NCI-H510A (cell line): ENCODE measurements at regions not wholly inside any gene's neighbourhood (a gene's known extent, or its start where the extent isn't known, plus 50 kb on each side); places are given as distances from the start of the nearest gene placed in this dataset.
"Not testable (repeated sequence)": the region's sequence is repeated elsewhere in the genome, so short reads cannot be mapped to it uniquely, and the experiment has no call there.

ENCODE experiments used
- DNase-seq: peaks from one replicate; lab custom pipeline; 2025; lab: John Stamatoyannopoulos, UW

GRCh38 chr7:65621580-65622201, 248.0 kb downstream of the ZNF92 start:
- DNase-seq, result not testable (repeated sequence)

- not testable (repeated sequence) for DNase-seq
Observed at GRCh38 chr7:65631236-65631635, 241.6 kb upstream of the VKORC1L1 start.

GRCh38 chr7:65633587-65634404, 239.1 kb upstream of the VKORC1L1 start:
- not testable (repeated sequence) for DNase-seq

- not testable (repeated sequence) for DNase-seq
Observed at GRCh38 chr7:65638918-65639317, 234.0 kb upstream of the VKORC1L1 start.

GRCh38 chr7:65639717-65640116, 233.2 kb upstream of the VKORC1L1 start:
- not testable (repeated sequence) for DNase-seq

- DNase-seq, result not testable (repeated sequence)
Observed at GRCh38 chr7:65643498-65643897, 229.4 kb upstream of the VKORC1L1 start.

GRCh38 chr7:65647153-65647964, 225.5 kb upstream of the VKORC1L1 start:
- DNase-seq, result not testable (repeated sequence)

GRCh38 chr7:65651174-65651573, 221.7 kb upstream of the VKORC1L1 start:
- DNase-seq, result not testable (repeated sequence)

- DNase-seq, result not testable (repeated sequence)
Observed at GRCh38 chr7:65651826-65652592, 220.9 kb upstream of the VKORC1L1 start.

GRCh38 chr7:65652669-65653068, 220.2 kb upstream of the VKORC1L1 start:
- not testable (repeated sequence) for DNase-seq

GRCh38 chr7:65656494-65657188, 216.2 kb upstream of the VKORC1L1 start:
- DNase-seq, result not testable (repeated sequence)

- DNase-seq, result not testable (repeated sequence)
Observed at GRCh38 chr7:65683362-65683761, 189.5 kb upstream of the VKORC1L1 start.

- not testable (repeated sequence) for DNase-seq
Observed at GRCh38 chr7:65699026-65699714, 173.7 kb upstream of the VKORC1L1 start.

- not testable (repeated sequence) for DNase-seq
Observed at GRCh38 chr7:65699715-65700356, 173.0 kb upstream of the VKORC1L1 start.

- not testable (repeated sequence) for DNase-seq
Observed at GRCh38 chr7:65719123-65719798, 153.6 kb upstream of the VKORC1L1 start.

- DNase-seq, result no peak
Observed at GRCh38 chr7:65722361-65722792, 150.5 kb upstream of the VKORC1L1 start.

- DNase-seq, result not testable (repeated sequence)
Observed at GRCh38 chr7:65727182-65727581, 145.7 kb upstream of the VKORC1L1 start.

- no peak for DNase-seq
Observed at GRCh38 chr7:65731129-65731528, 141.7 kb upstream of the VKORC1L1 start.

GRCh38 chr7:65731562-65732035, 141.3 kb upstream of the VKORC1L1 start:
- DNase-seq, result no peak
